ENCODE measurements at regions not wholly inside any gene's neighbourhood (a gene's known extent, or its start where the extent isn't known, plus 50 kb on each side); places are given as distances from the start of the nearest gene placed in this dataset.

GRCh38 chr14:105857220-105857825, 330.9 kb downstream of the TMEM121 start:
- DNase-seq (ENCODE audit: low spot score): peak; percentile 46

GRCh38 chr14:105857826-105858675, 331.7 kb downstream of the TMEM121 start:
- DNase-seq (ENCODE audit: low spot score): peak; percentile 73

GRCh38 chr14:105858676-105859025, 332.3 kb downstream of the TMEM121 start:
- DNase-seq (ENCODE audit: low spot score): peak; percentile 28

- DNase-seq (ENCODE audit: low spot score): peak; percentile 31
Observed at GRCh38 chr14:105859073-105859716, 332.8 kb downstream of the TMEM121 start.

- peak; percentile 58 for DNase-seq (ENCODE audit: low spot score)
Observed at GRCh38 chr14:105859717-105860614, 333.6 kb downstream of the TMEM121 start.

- DNase-seq (ENCODE audit: low spot score): peak; percentile 33
Observed at GRCh38 chr14:105860615-105861580, 334.5 kb downstream of the TMEM121 start.

- peak; percentile 86 for DNase-seq (ENCODE audit: low spot score)
Observed at GRCh38 chr14:105861985-105862465, 335.6 kb downstream of the TMEM121 start.

- no peak for DNase-seq (ENCODE audit: low spot score)
Observed at GRCh38 chr14:105862581-105863239, 336.3 kb downstream of the TMEM121 start.

GRCh38 chr14:105863296-105864108, 337.1 kb downstream of the TMEM121 start:
- no peak for DNase-seq (ENCODE audit: low spot score)

- DNase-seq (ENCODE audit: low spot score): no peak
Observed at GRCh38 chr14:105864116-105864515, 337.7 kb downstream of the TMEM121 start.

- no peak for DNase-seq (ENCODE audit: low spot score)
Observed at GRCh38 chr14:105864651-105865265, 338.4 kb downstream of the TMEM121 start.

- no peak for DNase-seq (ENCODE audit: low spot score)
Observed at GRCh38 chr14:105865266-105865903, 339.0 kb downstream of the TMEM121 start.

GRCh38 chr14:105865904-105866840, 339.8 kb downstream of the TMEM121 start:
- no peak for DNase-seq (ENCODE audit: low spot score)

- no peak for DNase-seq (ENCODE audit: low spot score)
Observed at GRCh38 chr14:105866841-105867321, 340.5 kb downstream of the TMEM121 start.

- DNase-seq (ENCODE audit: low spot score): no peak
Observed at GRCh38 chr14:105867961-105868599, 341.7 kb downstream of the TMEM121 start.

- DNase-seq (ENCODE audit: low spot score): no peak
Observed at GRCh38 chr14:105871590-105871989, 345.2 kb downstream of the TMEM121 start.
